ENCODE measurements at regions not wholly inside any gene's neighbourhood (a gene's known extent, or its start where the extent isn't known, plus 50 kb on each side); places are given as distances from the start of the nearest gene placed in this dataset.
"Not testable (repeated sequence)": the region's sequence is repeated elsewhere in the genome, so short reads cannot be mapped to it uniquely, and the experiment has no call there.

GRCh38 chr22:22789233-22789921 is 98.2 kb upstream of the IGLL5 start:
- intact Hi-C loops (cut with DNase I), result no loop called here
- ATAC-seq (no peak), DNase-seq (no peak)

- intact Hi-C loops (cut with DNase I), result no loop called here
- ATAC-seq, result peak in 1 of 2 donors; percentile 23
- DNase-seq, result no peak
These were observed 97.4 kb upstream of the IGLL5 start for GRCh38 chr22:22789922-22790845.

DNA sequence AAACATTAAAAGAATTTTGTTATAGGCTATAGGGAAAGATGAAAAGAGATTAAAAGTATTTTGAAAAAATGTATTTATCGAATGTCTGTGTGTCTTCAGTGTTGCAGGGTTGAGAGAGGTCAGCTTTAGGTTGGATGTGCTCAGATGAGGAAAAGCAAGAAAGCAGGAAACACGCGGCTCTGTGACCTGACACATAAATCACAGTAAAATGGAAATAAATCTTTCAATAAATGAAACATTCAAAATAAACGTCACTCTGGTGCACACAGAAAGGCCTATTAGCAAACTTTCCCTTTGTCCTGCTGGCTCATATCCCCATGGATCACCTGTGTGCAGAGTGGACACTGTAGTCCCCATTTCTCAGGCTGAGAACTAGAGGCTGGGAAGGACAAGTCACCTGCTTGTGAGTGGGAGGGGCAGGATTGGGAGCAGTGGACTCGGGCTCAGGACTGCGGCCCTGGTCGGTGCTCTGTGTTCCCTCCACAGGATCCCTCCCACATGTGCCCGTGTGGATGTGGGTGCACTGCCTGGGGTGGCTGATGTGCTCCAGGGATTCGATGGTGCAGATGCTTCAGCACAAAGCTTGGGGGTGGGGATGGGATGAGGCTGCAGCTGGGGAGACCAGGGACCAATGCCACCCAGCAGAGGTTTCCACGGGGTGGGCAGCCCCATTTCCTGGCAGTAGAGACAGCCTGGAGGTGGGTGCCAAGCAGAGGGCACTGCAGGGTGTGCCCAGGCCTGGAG is 96.0 kb upstream of the IGLL5 start:
- ATAC-seq (no peak), DNase-seq (no peak)
- intact Hi-C loops (cut with DNase I), result no loop called here

- DNase-seq; ATAC-seq; intact Hi-C loops (cut with DNase I): not testable (repeated sequence)
These were observed 95.3 kb upstream of the IGLL5 start for GRCh38 chr22:22792205-22792786.

GRCh38 chr22:22795639-22796038 is 92.0 kb upstream of the IGLL5 start:
- DNase-seq; intact Hi-C loops (cut with DNase I); ATAC-seq: not testable (repeated sequence)

- DNase-seq, result no peak
- intact Hi-C loops (cut with DNase I), result no loop called here
- no peak for ATAC-seq
These were observed 90.9 kb upstream of the IGLL5 start for GRCh38 chr22:22796724-22797123.

DNA sequence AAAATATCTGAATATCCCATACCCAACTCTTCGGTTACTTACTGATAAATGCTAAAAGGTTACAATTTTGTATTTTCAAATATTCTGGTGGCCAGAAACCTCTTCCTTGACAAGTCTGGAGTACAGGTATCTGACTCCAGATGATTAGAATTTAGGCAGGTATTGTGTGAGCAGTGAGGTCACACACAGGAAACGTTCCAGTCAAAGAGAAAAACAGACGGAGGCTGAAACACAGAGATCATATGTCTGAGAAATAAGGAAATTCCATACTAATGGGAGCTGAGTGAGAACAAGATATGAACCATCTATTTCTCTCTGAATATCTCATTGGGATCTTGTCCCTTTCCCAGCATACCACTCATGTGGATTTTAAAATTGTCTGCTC is 89.4 kb upstream of the IGLL5 start:
- no peak for ATAC-seq
- DNase-seq, result no peak
- intact Hi-C loops (cut with DNase I), result no loop called here

DNA sequence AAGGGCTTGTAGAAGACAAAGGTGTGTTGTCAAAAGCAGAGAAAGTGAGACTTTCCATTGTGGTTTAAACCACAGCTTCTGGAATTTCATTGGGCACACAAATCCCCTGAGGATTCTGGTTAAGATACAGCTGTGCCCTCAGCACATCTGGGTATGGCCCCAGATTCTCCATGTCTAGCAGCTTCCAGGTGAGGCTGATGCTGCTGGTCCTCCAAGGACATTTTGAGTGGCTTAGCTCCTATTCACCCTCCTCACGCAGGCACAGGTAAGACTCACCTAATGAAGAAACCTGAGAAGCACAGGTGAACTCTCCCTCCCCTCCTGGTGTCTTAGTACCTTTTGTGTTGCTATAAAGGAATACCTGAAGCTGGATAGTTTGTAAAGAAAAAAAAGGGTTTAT is 88.9 kb upstream of the IGLL5 start:
- intact Hi-C loops (cut with DNase I), result no loop called here
- ATAC-seq, result no peak
- DNase-seq, result no peak

GRCh38 chr22:22799561-22799960 is 88.1 kb upstream of the IGLL5 start:
- ATAC-seq, result peak in 1 of 2 donors; percentile 27
- intact Hi-C loops (cut with DNase I), result no loop called here
- DNase-seq, result no peak

DNA sequence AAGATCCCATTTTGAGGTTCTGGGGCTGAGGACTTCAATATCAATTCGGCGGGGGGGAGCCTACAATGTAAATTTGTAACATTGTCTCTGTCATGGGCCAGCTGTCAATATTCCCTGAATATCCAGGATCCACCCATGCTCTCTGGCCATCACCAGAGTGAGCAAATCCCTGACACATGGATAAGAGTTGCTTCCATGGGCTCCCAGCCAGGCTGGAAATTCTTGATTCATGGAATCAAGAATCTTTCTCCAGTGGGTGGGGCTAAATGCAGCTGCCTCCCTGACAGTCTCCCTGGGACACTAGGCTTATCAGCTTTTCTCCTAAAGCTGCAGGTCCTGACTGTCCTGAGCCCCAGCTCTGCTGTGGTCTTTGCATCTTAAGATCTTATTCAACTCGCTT is 86.9 kb upstream of the IGLL5 start:
- intact Hi-C loops (cut with DNase I), result no loop called here
- peak in 1 of 2 donors; percentile 69 for ATAC-seq
- DNase-seq, result no peak

DNA sequence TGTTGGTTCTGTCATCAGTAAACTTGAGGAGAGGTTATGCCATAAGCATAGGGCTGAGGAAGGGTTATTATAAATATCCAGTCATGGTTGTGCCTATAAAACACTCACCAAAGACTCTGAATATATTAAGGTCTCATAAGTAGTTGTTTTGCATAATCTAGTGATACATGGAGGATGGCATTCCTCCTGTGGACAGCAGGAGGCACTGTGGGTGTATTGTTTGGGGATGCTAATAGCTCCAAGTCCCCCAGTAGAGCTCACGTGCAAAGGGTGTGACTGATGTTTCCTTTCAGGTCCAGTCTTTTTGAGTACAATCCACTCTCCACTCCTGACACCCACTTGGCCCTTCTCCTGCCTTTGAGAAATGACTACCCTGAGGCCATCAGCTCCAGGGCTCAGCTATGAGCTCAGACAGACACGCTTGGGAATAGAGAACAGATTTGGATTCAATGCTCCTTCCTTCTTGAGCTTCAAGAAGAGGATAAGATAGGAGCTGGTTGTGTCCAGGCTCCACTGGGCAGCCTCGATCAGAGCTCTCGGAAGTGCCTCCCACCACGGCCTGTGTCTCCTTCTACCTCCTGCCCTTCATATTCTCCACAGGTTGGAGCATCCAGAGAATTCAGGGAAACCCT is 85.2 kb upstream of the IGLL5 start:
- intact Hi-C loops (cut with DNase I), result no loop called here
- no peak for DNase-seq

GRCh38 chr22:22803285-22803853 is 84.2 kb upstream of the IGLL5 start:
- ATAC-seq (no peak), DNase-seq (no peak)
- intact Hi-C loops (cut with DNase I), result no loop called here

More for the DNA sequence above, 85.2 kb upstream of the IGLL5 start:
- ATAC-seq, result no peak

GRCh38 chr22:22810018-22810427 is 77.6 kb upstream of the IGLL5 start:
- intact Hi-C loops (cut with DNase I), result no loop called here
- DNase-seq (peak; percentile 65), ATAC-seq (peak; percentile 62 to 74)

DNA sequence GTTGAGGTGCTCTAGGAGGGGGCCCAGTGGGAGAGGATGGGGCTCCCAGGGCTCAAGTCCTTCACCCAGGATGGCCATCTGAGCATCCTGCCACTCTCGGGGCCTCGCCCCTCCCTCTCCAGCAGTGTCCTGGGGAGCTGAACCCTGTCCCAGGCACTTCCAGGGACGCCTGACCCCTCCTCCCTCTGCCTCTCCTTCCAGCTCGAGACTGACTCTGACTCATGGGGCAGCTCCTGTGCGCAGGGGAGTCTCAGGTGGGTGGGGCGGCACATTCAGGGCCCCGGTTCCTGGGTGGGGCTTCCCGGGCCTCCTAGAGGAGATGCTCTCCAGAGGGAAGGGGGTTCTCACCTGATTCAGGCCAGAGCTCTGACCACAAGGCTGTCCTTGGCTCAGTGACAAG is 77.1 kb upstream of the IGLL5 start:
- ATAC-seq (peak in 1 of 2 donors; percentile 48), DNase-seq (no peak)
- intact Hi-C loops (cut with DNase I), result no loop called here

GRCh38 chr22:22811016-22812009 is 76.3 kb upstream of the IGLL5 start:
- intact Hi-C loops (cut with DNase I), result no loop called here
- ATAC-seq (no peak), DNase-seq (no peak)

DNA sequence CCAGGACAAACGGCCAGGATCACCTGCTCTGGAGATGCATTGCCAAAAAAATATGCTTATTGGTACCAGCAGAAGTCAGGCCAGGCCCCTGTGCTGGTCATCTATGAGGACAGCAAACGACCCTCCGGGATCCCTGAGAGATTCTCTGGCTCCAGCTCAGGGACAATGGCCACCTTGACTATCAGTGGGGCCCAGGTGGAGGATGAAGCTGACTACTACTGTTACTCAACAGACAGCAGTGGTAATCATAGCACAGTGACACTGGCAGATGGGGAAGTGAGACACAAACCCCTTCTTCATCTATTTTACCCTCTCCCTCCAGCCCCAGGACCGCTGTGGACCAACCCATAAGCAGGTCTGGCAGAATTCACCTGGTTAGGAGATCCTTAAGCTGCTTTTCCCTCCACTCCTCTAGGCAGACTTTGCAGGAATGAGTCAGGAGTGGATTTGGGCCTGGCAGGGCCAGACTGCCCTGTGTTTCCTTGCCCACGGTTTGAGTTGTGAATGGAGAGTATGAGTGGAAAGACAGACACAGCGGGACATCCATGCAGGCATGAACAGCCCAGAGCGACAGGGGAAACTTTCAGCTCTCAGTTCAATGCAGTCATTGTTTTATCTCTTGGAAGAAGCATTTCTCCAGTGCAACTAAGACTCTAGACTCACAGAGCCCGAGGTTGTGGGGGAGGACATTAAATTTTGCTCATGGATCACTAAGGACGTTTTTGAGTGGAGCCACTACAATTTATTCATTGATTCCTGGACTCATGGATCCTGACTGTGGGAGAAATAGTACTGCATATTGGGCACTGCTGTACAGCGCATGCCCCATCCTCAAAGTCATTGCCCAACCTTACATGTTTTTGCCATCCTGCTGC is 75.3 kb upstream of the IGLL5 start:
- ATAC-seq (no peak), DNase-seq (no peak)
- intact Hi-C loops (cut with DNase I), result no loop called here

All from left cardiac atrium (tissue), 4 donors.